Smooth muscle cell (in vitro differentiated cells): ENCODE measurements at regions not wholly inside any gene's neighbourhood (a gene's known extent, or its start where the extent isn't known, plus 50 kb on each side); places are given as distances from the start of the nearest gene placed in this dataset.

ENCODE experiments used
- DNase-seq: peaks from one replicate; lab custom pipeline; 2025; ENCODE audit not compliant: unreplicated experiment; lab: John Stamatoyannopoulos, UW
- H2AFZ ChIP-seq: fragments of 200-600 bp; sonication (generic); 2 replicates; pipeline ENCODE4 v1.6.0; 2016; ENCODE audit warnings: antibody characterized with exemption, low read depth, mild to moderate bottlenecking
- H3F3A ChIP-seq: fragments of 200-600 bp; sonication (generic); 2 replicates; pipeline ENCODE4 v1.6.0; 2017; ENCODE audit warnings: antibody characterized with exemption, low read depth
- H3K27ac ChIP-seq: fragments of 200-600 bp; sonication (generic); 2 replicates; pipeline ENCODE4 v1.5.1; 2016; ENCODE audit warnings: low read depth, mild to moderate bottlenecking
- H3K27me3 ChIP-seq: fragments of 200-600 bp; sonication (generic); 2 replicates; pipeline ENCODE4 v1.6.1; 2016; ENCODE audit warnings: low read depth, mild to moderate bottlenecking
- H3K36me3 ChIP-seq: fragments of 200-600 bp; sonication (generic); 2 replicates; pipeline ENCODE4 v1.5.1; 2016; ENCODE audit warnings: low read depth
- H3K4me1 ChIP-seq: fragments of 200-600 bp; sonication (generic); 2 replicates; pipeline ENCODE4 v1.5.1; 2016; ENCODE audit warnings: low read depth
- H3K4me2 ChIP-seq: fragments of 200-600 bp; sonication (generic); 2 replicates; pipeline ENCODE4 v1.6.0; 2016; ENCODE audit warnings: mild to moderate bottlenecking
- H3K4me3 ChIP-seq: fragments of 200-600 bp; sonication (generic); 2 replicates; pipeline ENCODE4 v1.5.1; 2016; ENCODE audit warnings: mild to moderate bottlenecking
- H3K79me2 ChIP-seq: fragments of 200-600 bp; sonication (generic); 2 replicates; pipeline ENCODE4 v1.6.0; 2016; ENCODE audit warnings: low read depth, mild to moderate bottlenecking
- H3K9ac ChIP-seq: fragments of 200-600 bp; sonication (generic); 2 replicates; pipeline ENCODE4 v1.6.0; 2016; ENCODE audit warnings: low read depth
- H3K9me3 ChIP-seq: fragments of 200-600 bp; sonication (generic); replicated peaks from 2 replicates; pipeline ENCODE4 v1.5.1; 2016; ENCODE audit warnings: low read depth
- H4K20me1 ChIP-seq: fragments of 200-600 bp; sonication (generic); 2 replicates; pipeline ENCODE4 v1.6.0; 2016; ENCODE audit warnings: low read depth
- CTCF ChIP-seq: fragments of 200-600 bp; sonication (generic); IDR thresholded peaks from 2 replicates; pipeline ENCODE4 v1.5.1; 2017; ENCODE audit warnings: borderline replicate concordance, mild to moderate bottlenecking, antibody characterized with exemption; ENCODE audit not compliant: insufficient read depth, poor library complexity, severe bottlenecking
- WGBS: methylation state at CpG from one replicate; pipeline ENCODE4 v1.1.7; 2016; ENCODE audit warnings: low lambda C conversion rate; 5-methylcytosine and 5-hydroxymethylcytosine counted together

DNA sequence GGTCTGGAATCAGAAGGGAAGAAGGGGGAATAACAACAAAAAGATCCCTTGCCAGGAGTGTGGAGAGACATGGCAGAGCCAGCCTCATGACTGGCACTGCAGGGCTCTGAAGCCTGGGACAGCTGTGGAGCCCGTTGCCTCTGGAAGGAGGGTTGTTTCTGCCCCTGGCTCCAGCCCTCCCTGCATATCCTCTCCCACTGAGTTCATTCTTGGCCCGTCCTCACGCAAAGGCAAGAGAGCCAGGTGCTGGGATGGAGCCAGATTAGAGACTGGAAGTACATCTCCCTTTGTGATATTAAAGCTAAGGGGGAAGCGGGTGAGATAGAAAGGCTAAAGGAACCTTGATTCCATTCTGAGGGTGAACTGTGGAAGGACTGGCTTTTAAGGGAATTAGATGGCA lies 141.5 kb upstream of the NPVF start:
- no peaks in the 10 kb centered on the region for H3K79me2 ChIP-seq
- H3K4me1 ChIP-seq: no peaks in the 10 kb centered on the region
- H3K4me2 ChIP-seq: no peak overlapping the region
- no peaks in the 10 kb centered on the region for H3K36me3 ChIP-seq
- 88% methylated on average over 4 of the region's 4 CpGs for WGBS
- H3K27ac ChIP-seq: no peak overlapping the region
- no peak overlapping the region for H2AFZ ChIP-seq
- DNase-seq: no peak
- no peak for TF ChIP-seq CTCF
- H3K4me3 ChIP-seq: no peak overlapping the region
- no peaks in the 10 kb centered on the region for H3K27me3 ChIP-seq
- H3K9ac ChIP-seq: no peak overlapping the region
- H4K20me1 ChIP-seq: no peaks in the 10 kb centered on the region
- peaks cover 2% of the 10 kb centered on the region for H3K9me3 ChIP-seq
- H3F3A ChIP-seq: no peaks in the 10 kb centered on the region

GRCh38 chr7:25371972-25372371 lies 143.7 kb upstream of the NPVF start:
- no peaks in the 10 kb centered on the region for H3K4me1 ChIP-seq
- no peaks in the 10 kb centered on the region for H3F3A ChIP-seq
- no peak overlapping the region for H2AFZ ChIP-seq
- no peak overlapping the region for H3K4me3 ChIP-seq
- H3K4me2 ChIP-seq: no peak overlapping the region
- no peaks in the 10 kb centered on the region for H3K79me2 ChIP-seq
- H3K36me3 ChIP-seq: no peaks in the 10 kb centered on the region
- H3K9me3 ChIP-seq: peaks cover 2% of the 10 kb centered on the region
- no peaks in the 10 kb centered on the region for H3K27me3 ChIP-seq
- H4K20me1 ChIP-seq: no peaks in the 10 kb centered on the region
- no peak for TF ChIP-seq CTCF
- H3K9ac ChIP-seq: no peak overlapping the region
- DNase-seq: no peak
- WGBS: 87% methylated on average over 2 of the region's 2 CpGs
- H3K27ac ChIP-seq: no peak overlapping the region

DNA sequence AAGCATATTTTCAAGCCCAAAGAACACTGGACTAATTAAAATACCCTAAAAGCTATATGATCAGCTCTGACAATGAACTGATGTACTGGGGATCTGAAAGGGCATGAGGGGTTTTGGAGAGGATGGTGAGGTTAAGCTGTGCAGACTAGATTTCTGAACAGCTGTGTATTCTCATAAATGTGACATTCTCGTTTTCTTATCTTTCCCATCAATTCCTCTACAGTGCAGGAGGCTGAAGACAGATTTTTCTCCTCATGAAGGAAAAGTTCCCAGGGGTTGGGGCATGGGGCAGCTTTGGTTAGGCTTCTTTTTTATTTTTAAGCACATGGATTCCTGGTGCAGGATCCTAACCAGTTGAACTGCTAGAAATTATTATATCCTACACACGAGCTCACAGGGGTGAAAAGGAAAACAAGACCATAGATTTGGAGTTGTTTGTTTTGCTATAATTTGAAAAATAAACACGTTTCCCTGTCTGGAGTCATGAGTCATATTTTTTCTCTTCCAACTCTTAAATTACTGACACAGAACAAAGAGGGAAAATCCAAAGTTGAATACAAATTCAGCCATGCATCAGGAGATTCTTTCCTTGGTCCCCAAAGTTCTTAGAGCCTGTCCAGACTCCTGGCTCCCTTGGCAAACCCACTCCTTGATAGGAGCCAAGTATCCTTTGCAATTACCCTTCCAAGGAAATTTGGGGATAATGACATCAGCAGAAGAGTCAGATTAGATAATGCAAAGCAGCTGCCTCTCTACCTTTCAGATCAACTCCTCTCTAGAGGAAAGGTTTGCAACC lies 147.7 kb upstream of the NPVF start:
- no peaks in the 10 kb centered on the region for H4K20me1 ChIP-seq
- H3F3A ChIP-seq: no peaks in the 10 kb centered on the region
- no peaks in the 10 kb centered on the region for H3K4me1 ChIP-seq
- WGBS: 19% methylated on average over 3 of the region's 3 CpGs
- no peaks in the 10 kb centered on the region for H3K79me2 ChIP-seq
- no peak overlapping the region for H3K27ac ChIP-seq
- H3K4me3 ChIP-seq: no peak overlapping the region
- DNase-seq: no peak
- H3K9ac ChIP-seq: no peak overlapping the region
- H3K36me3 ChIP-seq: no peaks in the 10 kb centered on the region
- no peak overlapping the region for H3K4me2 ChIP-seq
- no peaks in the 10 kb centered on the region for H3K27me3 ChIP-seq
- no peak overlapping the region for H2AFZ ChIP-seq
- H3K9me3 ChIP-seq: peaks cover 2% of the 10 kb centered on the region
- TF ChIP-seq CTCF: no peak
